GM12878 (cell line): ENCODE measurements at regions not wholly inside any gene's neighbourhood (a gene's known extent, or its start where the extent isn't known, plus 50 kb on each side); places are given as distances from the start of the nearest gene placed in this dataset.

ENCODE experiments used
- CTCF ChIP-seq, 3 experiments: IDR thresholded peaks in 2 of 3; conservative IDR thresholded peaks in 1 of 3; 2 replicates each; pipeline ENCODE4 v1.5.1; 2011; ENCODE audit warnings: low read depth in 3 of 3, low read length in 3 of 3, mild to moderate bottlenecking in 3 of 3, control low read depth in 2 of 3, moderate library complexity in 2 of 3, inconsistent platforms in 1 of 3, mixed read lengths in 1 of 3; ENCODE audit not compliant: control insufficient read depth in 2 of 3, insufficient read depth in 1 of 3; ENCODE audit errors: extremely low read depth in 1 of 3
- GABPA ChIP-seq: IDR thresholded peaks from 2 replicates; pipeline ENCODE4 v1.6.1; 2014; ENCODE audit warnings: antibody characterized with exemption, low read depth, mild to moderate bottlenecking, inconsistent platforms
- IRF3 ChIP-seq: fragments of 450-650 bp; IDR thresholded peaks from 2 replicates; pipeline ENCODE4 v1.6.1; 2014; ENCODE audit warnings: mild to moderate bottlenecking
- JUNB ChIP-seq: IDR thresholded peaks from 2 replicates; pipeline ENCODE4 v1.6.1; 2016; ENCODE audit warnings: antibody characterized with exemption, mild to moderate bottlenecking
- JUND ChIP-seq: IDR thresholded peaks from 2 replicates; pipeline ENCODE4 v1.6.1; 2012; ENCODE audit warnings: low read depth, mild to moderate bottlenecking, low read length, improper control_type of control experiment, moderate library complexity
- MYC ChIP-seq: IDR thresholded peaks from 2 replicates; pipeline ENCODE4 v1.6.1; 2011; ENCODE audit warnings: mild to moderate bottlenecking, low read length, moderate library complexity, inconsistent platforms; ENCODE audit not compliant: insufficient read depth, insufficient replicate concordance, insufficient read length, severe bottlenecking
- POLR2A ChIP-seq: IDR thresholded peaks from 2 replicates; pipeline ENCODE4 v1.6.1; 2011; ENCODE audit warnings: low read depth, mild to moderate bottlenecking, low read length
- REST ChIP-seq: IDR thresholded peaks from 2 replicates; pipeline ENCODE4 v1.6.1; 2012; ENCODE audit warnings: mild to moderate bottlenecking, low read depth, low read length
- USF2 ChIP-seq: IDR thresholded peaks from 2 replicates; pipeline ENCODE4 v1.6.1; 2011; ENCODE audit warnings: low read depth, low read length, improper control_type of control experiment, borderline replicate concordance
- ZNF274 ChIP-seq: IDR thresholded peaks from one replicate; pipeline ENCODE4 v1.8.0; 2011; ENCODE audit not compliant: insufficient read length, insufficient read depth

- TF ChIP-seq MYC (no peak), JUNB (no peak), JUND (no peak), USF2 (no peak), POLR2A (no peak), REST (no peak), GABPA (no peak), CTCF (IDR thresholded peaks at IDR 0.05 in 2 of 3, conservative IDR thresholded peaks at IDR 0.05 in 1 of 3; ENCODE audit: control insufficient read depth in 2 of 3, extremely low read depth in 1 of 3, insufficient read depth in 1 of 3, low read depth in 3 of 3, low read length in 3 of 3) (no peak), ZNF274 (no peak), IRF3 (no peak)
Observed at GRCh38 chr4:189592890-189593289, 347.8 kb upstream of the FRG1 start.
